Muscle layer of colon (tissue), 2 donors: ENCODE measurements at regions not wholly inside any gene's neighbourhood (a gene's known extent, or its start where the extent isn't known, plus 50 kb on each side); places are given as distances from the start of the nearest gene placed in this dataset.

Experiments used
- H3K27ac ChIP-seq: one replicate; pipeline ENCODE4 v1.7.0; 2013; ENCODE audit warnings: low read depth, mild to moderate bottlenecking, low read length, moderate library complexity
- H3K27me3 ChIP-seq, 2 donors: one replicate each; pipeline ENCODE4 v1.7.0; 2013; ENCODE audit warnings: low read length in 2 of 2, mild to moderate bottlenecking in 2 of 2; ENCODE audit not compliant: insufficient read depth in 2 of 2, control insufficient read depth in 1 of 2
- H3K36me3 ChIP-seq: one replicate; pipeline ENCODE4 v1.7.0; 2013; ENCODE audit warnings: mild to moderate bottlenecking, low read length; ENCODE audit not compliant: insufficient read depth
- H3K4me1 ChIP-seq: one replicate; pipeline ENCODE4 v1.7.0; 2013; ENCODE audit warnings: mild to moderate bottlenecking, low read length; ENCODE audit not compliant: insufficient read depth
- H3K4me3 ChIP-seq, 2 donors: one replicate each; pipeline ENCODE4 v1.7.0; 2013; ENCODE audit warnings: low read length in 2 of 2, low read depth in 1 of 2, mild to moderate bottlenecking in 1 of 2, moderate library complexity in 1 of 2
- H3K9ac ChIP-seq: one replicate; pipeline ENCODE4 v1.7.0; 2013; ENCODE audit warnings: low read length
- H3K9me3 ChIP-seq: one replicate; pipeline ENCODE4 v1.7.0; 2013; ENCODE audit warnings: mild to moderate bottlenecking, low read length
- donor health status: abdominal sarcoma.
- donor health status: Adenocarcinoma of cecum.

DNA sequence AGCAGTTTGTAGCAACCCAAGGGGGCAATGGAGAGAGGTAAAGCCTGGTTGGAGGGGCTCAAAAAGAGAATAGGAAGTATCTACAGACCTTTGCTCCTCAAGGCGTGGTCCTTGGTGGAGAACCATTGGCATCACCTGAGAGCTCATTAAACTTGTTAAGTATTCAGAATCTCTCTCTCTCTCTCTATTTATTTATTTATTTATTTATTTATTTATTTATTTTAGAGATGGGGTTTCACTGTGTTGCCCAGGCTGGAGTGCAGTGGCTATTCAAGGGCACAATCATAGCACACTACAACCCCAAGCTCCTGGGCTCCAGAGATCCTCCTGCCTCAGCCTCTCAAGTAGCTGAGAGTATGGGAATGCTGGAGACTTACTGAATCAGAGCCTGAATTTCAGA lies 193.1 kb upstream of the ADCY2 start:
- no peaks in the 10 kb centered on the region for H3K4me1 ChIP-seq
- no peaks in the 10 kb centered on the region for H3K27me3 ChIP-seq

DNA sequence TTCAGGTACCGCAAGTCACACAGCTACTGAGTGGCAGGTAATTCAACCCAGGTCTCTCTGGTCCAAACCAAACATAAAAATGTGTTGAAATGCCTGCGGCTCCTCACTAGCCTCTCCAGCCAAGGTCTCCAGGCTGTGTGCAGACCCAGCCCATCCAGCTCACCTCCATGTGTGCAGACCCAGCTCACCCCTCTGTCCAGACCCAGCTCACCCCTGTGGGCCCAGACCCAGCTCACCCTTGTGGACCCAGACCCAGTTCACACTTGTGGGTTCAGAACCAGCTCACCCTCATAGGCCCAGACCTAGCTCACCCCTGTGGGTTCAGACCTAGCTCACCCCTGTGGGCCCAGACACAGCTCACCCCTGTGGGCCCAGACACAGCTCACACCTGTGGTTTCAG lies 188.0 kb upstream of the ADCY2 start:
- H3K36me3 ChIP-seq: no peaks in the 10 kb centered on the region
- H3K9me3 ChIP-seq: no peaks in the 10 kb centered on the region
- H3K4me3 ChIP-seq: no peak overlapping the region
- no peak overlapping the region for H3K9ac ChIP-seq
- H3K4me1 ChIP-seq: no peaks in the 10 kb centered on the region
- no peak overlapping the region for H3K27ac ChIP-seq
- no peaks in the 10 kb centered on the region for H3K27me3 ChIP-seq

More for the DNA sequence above, 193.1 kb upstream of the ADCY2 start:
- no peak overlapping the region for H3K4me3 ChIP-seq
- H3K36me3 ChIP-seq: no peaks in the 10 kb centered on the region
- H3K9ac ChIP-seq: no peak overlapping the region
- no peaks in the 10 kb centered on the region for H3K9me3 ChIP-seq
- no peak overlapping the region for H3K27ac ChIP-seq

DNA sequence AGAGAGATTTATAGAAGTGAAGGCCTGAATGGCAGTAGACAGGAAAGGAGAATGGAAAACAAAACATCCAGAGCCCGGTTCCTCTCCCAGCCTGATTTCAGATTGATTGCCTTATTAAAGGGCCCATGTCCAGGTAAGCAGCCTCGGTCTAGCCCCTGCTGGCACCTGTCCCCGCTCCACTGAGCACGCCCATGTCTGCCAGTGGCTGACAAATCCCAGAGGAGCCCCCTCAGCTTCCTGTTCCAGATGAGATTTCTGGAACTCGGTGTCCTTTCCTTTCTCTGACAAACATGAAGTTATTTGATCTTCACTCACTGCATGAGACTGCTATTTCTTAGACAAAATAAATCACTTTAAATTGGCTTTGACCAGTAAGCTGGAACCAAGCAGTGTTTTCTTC lies 187.0 kb upstream of the ADCY2 start:
- Histone ChIP-seq H3K36me3 (no peaks in the 10 kb centered on the region), H3K27ac (no peak overlapping the region), H3K27me3 (no peaks in the 10 kb centered on the region), H3K9ac (no peak overlapping the region), H3K9me3 (no peaks in the 10 kb centered on the region), H3K4me1 (no peaks in the 10 kb centered on the region), H3K4me3 (no peak overlapping the region)

DNA sequence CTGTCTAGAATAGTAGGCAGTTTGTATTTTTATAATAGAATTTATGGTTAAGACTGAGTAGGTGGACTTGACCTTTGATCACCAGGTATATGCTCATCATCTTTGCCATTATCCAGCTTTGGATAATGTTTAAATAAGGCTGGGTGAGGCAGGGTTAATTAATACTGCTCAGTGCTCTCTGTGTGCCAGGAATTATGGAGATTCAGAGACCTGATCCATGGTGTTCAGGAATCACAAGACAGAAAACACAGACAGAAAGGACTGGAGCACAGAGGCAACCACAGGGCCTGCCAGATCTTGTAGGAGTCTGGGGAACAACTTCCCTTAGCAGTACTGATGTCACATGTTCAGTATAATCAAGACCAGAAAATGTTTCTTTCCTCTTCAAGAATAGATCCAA lies 186.3 kb upstream of the ADCY2 start:
- Histone ChIP-seq H3K4me3 (no peak overlapping the region), H3K9me3 (no peaks in the 10 kb centered on the region), H3K36me3 (no peaks in the 10 kb centered on the region), H3K27ac (no peak overlapping the region), H3K4me1 (no peaks in the 10 kb centered on the region), H3K9ac (no peak overlapping the region), H3K27me3 (no peaks in the 10 kb centered on the region)

DNA sequence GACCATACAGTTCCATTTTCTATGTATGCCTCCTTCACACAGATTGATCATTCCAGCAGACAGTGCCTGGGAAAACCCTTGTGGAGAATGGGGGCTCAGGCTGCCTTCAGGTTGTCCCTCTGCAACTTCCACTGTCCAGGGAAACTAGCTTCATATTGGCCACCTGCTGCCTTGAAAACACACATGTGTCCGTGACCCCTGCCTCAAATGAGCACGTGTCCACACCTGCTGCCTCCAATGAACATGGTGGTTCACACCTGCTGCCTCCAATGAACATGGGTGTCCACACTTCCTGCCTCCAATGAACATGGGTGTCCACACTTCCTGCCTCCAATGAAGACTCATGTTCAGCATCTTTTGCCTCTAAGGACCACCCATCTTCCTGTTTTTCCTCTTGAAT lies 185.4 kb upstream of the ADCY2 start:
- Histone ChIP-seq H3K4me1 (no peaks in the 10 kb centered on the region), H3K36me3 (no peaks in the 10 kb centered on the region), H3K9ac (no peak overlapping the region), H3K4me3 (no peak overlapping the region), H3K27me3 (no peaks in the 10 kb centered on the region), H3K27ac (no peak overlapping the region), H3K9me3 (no peaks in the 10 kb centered on the region)

DNA sequence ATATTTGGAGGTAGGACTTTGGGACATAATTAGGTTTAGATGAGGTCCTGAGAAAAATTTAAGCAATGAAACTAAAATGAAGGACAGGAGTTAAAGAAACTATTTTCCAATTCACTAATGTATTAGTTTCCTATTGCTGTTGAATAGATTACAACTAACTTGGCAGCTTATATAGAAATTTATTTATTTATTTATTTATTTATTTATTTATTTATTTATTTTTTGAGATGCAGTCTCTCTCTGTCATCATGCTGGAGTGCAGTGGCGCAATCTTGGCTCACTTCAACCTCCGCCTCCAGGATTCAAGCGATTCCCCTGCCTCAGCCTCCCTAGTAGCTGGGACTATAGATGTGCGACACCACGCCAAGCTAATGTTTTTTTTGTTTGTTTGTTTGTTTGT lies 182.4 kb upstream of the ADCY2 start:
- no peak overlapping the region for H3K27ac ChIP-seq
- no peaks in the 10 kb centered on the region for H3K9me3 ChIP-seq
- no peaks in the 10 kb centered on the region for H3K36me3 ChIP-seq
- H3K4me1 ChIP-seq: no peaks in the 10 kb centered on the region
- H3K4me3 ChIP-seq: no peak overlapping the region
- no peaks in the 10 kb centered on the region for H3K27me3 ChIP-seq
- no peak overlapping the region for H3K9ac ChIP-seq

DNA sequence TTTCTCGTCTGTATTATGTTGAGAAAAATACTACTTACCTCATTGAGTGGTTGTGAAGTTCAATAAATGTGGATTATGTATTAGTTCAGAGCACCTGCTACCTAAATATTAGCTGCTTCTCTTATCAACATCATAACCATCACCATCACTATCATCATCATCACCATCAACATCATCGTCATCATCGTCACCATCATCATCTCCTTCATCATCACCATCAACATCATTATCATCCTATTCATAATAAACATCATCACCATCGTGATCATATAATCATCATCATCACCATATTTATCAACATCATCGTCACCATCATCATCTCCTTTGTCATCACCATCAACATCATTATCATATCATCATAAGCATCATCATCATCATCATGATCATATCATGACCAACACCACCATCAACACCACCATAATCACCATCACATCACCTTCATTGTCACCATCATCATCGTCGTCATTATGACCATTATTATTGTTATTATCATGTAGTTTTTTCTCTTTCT lies 181.0 kb upstream of the ADCY2 start:
- H3K27ac ChIP-seq: no peak overlapping the region
- no peaks in the 10 kb centered on the region for H3K9me3 ChIP-seq
- no peak overlapping the region for H3K9ac ChIP-seq
- H3K36me3 ChIP-seq: no peaks in the 10 kb centered on the region
- H3K27me3 ChIP-seq: no peaks in the 10 kb centered on the region
- no peak overlapping the region for H3K4me3 ChIP-seq
- H3K4me1 ChIP-seq: no peaks in the 10 kb centered on the region

DNA sequence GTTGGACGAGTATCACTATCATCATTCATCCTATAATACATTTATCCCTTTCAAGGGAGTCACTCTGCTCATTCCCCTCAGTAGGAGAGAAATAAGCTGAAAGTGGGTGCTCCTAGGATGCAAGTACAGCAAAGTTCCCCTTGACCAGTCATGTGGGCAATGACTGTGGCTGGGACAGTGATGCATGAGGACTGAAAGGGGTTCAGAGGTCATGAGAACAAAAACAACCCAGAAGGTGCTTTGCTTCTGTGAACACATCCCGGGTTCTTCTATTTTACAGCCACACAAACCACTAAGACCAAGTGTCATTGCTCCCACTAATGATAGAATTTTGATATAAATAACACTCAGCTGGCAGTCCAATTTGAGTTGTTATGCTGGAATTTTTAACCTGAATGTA lies 177.8 kb upstream of the ADCY2 start:
- Histone ChIP-seq H3K9ac (no peak overlapping the region), H3K27me3 (no peaks in the 10 kb centered on the region), H3K9me3 (no peaks in the 10 kb centered on the region), H3K27ac (no peak overlapping the region), H3K4me3 (no peak overlapping the region), H3K36me3 (no peaks in the 10 kb centered on the region), H3K4me1 (no peaks in the 10 kb centered on the region)

DNA sequence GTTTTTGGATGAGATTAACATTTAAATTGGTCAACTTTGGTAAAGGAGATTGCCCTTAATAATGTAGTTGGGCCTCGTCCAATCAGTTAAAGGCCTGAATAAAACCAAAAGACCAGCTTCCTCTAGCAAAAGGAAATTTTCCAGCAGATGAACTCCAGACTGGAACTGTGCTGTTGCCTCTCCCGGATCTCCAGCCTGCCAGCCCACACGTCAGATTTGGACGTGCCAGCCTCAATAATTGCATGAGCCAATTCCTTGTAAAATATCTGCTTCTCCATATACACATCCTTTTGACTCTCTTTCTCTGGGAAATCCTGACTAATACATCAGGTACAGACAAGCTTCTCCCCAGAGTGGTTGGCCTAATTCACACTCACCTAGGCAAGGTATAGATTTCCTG lies 175.8 kb upstream of the ADCY2 start:
- Histone ChIP-seq H3K4me1 (no peaks in the 10 kb centered on the region), H3K36me3 (no peaks in the 10 kb centered on the region), H3K9me3 (no peaks in the 10 kb centered on the region), H3K4me3 (no peak overlapping the region), H3K9ac (no peak overlapping the region), H3K27me3 (no peaks in the 10 kb centered on the region), H3K27ac (no peak overlapping the region)

DNA sequence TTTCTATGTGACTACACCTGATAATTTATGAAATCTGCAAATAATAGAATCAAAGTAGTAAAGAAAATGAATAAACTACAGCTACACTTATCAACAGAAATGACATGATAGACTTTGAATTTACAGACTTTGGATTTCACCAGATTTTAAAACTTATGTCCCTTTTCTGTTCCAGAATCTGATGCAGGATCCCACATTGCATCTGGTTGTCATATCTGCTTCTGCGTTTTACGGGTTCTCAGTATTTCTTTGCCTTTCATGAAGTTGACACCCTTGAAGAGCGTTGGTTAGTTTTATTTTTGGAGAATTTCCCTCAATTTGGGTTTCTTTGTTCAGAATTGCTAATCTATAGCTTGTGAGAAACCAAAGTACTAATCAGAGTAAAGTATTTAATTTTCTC lies 174.9 kb upstream of the ADCY2 start:
- Histone ChIP-seq H3K9me3 (no peaks in the 10 kb centered on the region), H3K27me3 (no peaks in the 10 kb centered on the region), H3K9ac (no peak overlapping the region), H3K27ac (no peak overlapping the region), H3K4me1 (no peaks in the 10 kb centered on the region), H3K36me3 (no peaks in the 10 kb centered on the region), H3K4me3 (no peak overlapping the region)

DNA sequence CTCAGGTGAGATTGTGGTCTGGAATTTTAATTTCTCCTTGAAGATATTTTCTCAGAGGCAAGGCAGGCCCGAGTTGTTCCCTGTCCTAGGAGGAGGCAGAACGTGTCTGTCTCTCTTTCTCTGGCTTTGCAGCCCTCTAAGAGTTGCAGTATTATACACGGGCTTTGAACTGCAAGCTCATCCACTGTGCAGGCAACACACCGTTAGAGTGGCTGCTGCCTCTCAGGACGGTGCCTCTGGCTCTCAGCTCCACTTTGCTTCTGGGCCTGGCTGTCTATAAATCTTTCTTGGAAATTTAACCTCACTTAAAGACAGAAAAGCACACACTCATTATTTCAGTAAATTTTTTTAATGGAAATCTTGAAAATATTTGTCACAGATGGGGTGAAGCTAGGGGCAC lies 170.1 kb upstream of the ADCY2 start:
- Histone ChIP-seq H3K4me3 (no peak overlapping the region), H3K36me3 (no peaks in the 10 kb centered on the region), H3K27me3 (no peaks in the 10 kb centered on the region), H3K4me1 (no peaks in the 10 kb centered on the region), H3K9me3 (no peaks in the 10 kb centered on the region), H3K9ac (no peak overlapping the region), H3K27ac (no peak overlapping the region)

DNA sequence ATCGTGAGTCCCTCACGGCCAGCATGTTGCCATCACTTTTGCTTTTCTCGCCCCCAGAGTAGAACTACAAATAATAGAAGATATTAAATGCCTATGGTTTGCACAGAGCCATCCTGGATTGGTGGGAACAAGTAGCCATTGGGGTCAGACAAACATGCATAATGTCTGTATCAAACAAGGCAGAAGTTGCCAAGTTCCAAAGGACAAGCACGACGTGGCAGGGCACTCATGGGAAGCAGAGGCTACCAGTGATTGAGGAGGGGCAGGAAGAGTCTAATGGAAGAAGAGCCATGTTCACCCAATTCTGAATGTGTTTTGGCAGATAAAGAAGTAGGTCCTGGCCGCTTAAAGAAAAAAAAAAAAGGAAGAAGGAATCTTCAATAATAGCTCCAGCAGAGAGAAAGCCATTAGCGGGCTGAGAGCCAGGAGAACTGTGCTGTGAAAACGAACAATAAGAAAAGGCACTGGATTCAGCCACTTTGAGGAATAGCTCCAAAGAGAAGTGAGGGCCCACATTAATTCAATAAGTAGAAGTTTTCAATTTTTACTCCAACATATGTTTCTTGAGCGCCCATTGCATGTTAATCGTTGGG lies 153.7 kb upstream of the ADCY2 start:
- no peak overlapping the region for H3K4me3 ChIP-seq
- H3K27ac ChIP-seq: no peak overlapping the region
- no peak overlapping the region for H3K9ac ChIP-seq
- H3K9me3 ChIP-seq: no peaks in the 10 kb centered on the region
- no peaks in the 10 kb centered on the region for H3K27me3 ChIP-seq
- no peaks in the 10 kb centered on the region for H3K4me1 ChIP-seq
- no peaks in the 10 kb centered on the region for H3K36me3 ChIP-seq
